NCI-H446 treated with DMSO at 0.1 percent for 48 hours (cell line): ENCODE measurements at regions not wholly inside any gene's neighbourhood (a gene's known extent, or its start where the extent isn't known, plus 50 kb on each side); places are given as distances from the start of the nearest gene placed in this dataset.
"Not testable (repeated sequence)": the region's sequence is repeated elsewhere in the genome, so short reads cannot be mapped to it uniquely, and the experiment has no call there.

Experiments used
- DNase-seq: peaks from one replicate; lab custom pipeline; 2025; lab: John Stamatoyannopoulos, UW

DNA sequence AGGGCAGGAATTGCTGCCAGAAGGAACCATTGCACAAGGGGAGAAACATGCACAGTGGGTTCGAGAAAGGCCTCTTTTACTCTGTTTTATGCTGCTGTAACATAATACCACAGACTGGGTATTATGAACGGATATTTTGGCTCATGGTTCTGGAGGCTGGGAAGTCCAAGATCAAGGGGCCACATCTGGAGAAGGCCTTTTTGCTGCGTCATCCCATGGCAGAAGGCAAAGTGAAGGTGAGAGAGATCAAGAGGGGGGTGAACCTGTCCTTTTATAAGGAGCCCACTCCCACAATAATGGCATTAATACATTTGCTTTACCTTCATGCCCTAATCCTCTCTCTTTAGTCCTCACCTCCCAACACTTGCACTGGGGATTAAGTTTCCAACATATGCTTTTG lies 136.9 kb upstream of the ALDH1B1 start:
- DNase-seq: no peak

DNA sequence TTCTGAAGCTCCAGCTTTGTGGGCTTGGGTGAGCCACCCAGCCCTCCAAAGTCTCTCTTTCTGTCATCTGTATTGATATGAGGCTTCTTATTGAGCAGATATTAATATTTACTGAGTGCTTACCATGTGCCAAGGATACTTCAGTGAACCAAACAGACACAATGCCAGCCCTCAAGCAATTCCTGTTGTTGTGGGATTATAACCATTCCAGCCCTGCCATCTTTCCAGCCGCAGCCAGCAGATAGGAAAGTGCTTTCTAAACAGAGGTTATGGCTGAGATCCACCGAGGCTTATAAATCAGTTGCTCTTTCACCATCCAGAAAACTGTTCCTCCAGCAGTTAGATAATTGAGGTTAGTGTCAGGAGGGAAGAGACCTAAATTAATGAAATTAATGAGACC lies 137.7 kb upstream of the ALDH1B1 start:
- DNase-seq: no peak

DNA sequence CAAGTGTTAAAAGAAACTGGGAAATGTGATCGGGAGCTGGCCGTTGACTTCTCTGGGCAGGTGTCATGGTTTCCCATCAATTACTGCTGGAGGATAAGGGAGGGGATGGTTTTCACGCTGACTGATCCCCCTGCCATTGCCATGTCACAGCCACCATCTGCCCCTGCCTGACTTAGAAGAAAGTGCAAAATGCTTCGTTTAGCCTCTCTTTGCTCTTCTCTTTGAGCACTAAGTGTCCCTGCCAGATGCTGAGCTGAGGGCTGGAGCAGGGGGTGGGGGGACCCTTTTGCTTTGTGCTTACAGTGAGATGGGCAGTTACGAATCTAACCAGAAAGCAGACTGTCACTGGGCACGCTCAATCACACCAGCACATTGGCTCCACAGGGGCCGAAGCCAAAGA lies 138.4 kb upstream of the ALDH1B1 start:
- DNase-seq: no peak

DNA sequence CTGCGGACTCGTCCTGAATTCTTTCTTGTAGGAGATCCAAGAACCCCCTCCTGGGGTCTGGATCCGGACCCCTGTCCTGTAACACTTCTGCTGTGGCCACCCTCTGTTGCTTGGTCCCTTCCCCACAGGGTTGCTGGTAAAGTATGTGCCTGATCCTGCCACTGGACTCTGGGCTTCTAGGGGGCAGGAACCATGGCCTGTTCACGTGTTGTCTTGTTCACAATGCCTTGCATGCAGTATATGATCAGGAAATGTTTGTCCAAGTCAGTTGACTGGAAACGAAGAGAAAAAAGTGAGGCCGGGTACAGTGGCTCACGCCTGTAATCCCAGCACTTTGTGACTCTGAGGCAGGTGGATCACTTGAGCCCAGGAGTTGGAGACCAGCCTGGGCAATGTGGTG lies 139.3 kb upstream of the ALDH1B1 start:
- DNase-seq: no peak

DNA sequence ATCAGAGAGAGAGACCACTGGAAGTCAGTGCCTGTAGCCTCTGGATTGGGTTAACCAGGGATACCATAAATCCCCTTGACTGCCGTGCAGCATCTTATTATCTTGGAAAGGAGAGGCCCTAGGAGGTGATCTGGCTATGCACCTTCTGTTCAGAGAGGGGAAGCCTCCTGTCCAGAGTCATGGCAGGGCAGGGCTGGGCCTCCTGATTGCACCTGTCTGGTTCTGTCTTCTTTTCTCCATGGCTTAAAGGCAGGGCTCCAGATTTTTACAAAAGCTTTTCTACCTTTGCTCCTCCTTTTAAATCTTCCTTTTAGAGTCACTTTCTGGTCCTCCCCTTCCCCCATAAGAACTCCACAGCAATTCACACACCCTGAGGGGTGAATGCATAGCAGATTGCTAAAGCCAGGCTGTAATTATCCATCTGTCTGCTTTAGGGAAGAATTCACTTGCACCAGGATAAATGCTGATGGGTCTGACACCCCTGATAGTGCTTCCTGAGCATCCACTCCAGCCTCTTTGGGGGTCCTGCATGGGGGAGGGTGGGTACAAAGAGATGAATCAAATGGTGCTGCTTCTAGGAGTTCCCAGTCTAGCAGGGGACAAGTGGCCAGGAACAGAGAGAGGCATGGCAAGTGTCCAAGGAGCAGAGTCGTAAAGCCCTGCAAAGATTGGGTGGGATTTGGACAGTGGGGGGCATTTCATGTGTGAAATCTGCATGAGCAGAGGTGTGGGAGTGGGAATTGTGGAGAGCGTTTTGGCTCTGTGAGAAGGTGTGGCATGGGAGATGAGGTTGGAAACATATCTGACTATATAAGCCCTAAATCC lies 141.3 kb upstream of the ALDH1B1 start:
- DNase-seq: no peak

DNA sequence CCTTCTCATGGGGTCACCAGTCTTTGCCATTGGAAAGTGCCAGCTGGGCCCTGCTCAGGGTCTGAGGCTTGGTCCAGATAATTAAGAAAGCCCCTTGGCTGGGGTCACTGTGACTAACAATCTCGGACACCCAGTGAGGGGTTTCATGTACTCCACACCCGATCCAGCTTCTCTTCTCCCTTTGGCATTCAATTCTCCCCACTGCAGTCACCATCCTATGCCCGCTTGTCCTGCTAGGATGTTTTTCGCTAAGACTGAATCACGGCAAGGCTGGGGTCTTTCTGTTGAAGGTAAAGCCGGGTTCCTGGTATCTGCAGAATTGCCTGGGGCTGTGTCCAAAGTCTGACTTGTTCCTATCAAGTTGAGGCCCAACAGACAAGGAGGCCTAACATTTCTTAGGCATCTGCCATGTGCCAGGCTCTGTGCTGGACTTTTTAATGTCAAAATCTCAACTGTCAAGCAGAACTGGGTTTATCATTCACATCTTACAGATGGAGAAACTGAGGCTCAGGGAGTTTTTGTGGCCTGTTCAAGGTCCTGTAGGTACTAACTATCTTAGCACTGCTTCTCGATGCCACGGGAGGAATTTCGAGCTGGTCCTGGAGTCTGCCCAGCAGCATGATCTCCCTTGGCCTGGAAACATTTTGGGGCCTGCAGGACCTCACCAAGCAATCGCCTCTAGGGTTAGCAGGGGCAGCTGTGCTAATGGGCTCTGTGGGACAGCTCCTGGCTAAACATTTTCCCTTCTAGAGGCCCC lies 142.0 kb upstream of the ALDH1B1 start:
- DNase-seq: no peak

DNA sequence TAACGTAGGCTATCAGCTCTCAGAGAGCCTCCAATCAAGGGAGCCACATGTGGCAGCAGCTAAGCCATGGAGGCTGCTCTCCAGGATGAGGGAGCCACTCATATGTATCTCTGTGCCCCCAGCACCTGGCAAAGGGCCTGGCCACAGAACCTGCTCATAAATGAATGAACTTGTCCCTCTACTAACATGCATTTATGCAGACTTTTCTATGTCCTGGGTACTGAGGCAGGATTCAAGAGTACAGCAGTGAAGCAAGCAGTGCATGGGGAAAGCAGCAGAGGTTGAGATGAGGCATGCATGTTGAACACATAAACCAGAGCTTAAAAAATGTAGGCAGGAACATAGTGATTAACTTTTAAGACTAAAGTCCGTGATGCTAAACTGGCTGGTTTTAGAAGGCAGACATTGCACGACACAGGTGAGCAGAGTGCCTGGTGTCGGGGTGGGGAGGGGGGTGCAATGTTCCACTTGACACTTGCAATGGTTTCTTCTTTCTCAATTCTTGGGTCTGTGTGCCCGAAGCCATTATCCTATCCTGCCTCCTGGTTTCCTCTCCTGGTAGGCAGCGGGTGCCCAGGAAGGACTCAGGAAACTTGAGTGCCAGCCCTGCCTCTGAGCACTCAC lies 142.8 kb upstream of the ALDH1B1 start:
- no peak for DNase-seq

DNA sequence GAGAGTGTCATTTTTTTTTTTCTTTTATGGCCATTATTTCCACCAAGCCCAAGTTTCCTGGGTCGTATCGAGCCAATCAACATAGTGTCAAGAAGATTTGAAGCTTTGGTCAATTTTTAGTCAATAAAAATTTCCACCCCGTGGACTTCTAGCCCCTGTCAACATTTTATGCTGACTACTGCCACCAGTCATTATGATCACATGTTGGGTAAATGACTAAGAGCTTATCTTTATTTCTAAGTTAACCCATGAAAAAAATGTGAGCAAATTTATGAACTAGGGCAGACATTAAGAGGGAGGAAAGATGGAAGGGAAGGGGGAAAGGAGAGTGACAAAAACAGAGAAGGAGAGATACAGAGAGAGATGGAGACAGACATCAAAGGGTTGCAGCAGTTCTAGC lies 143.5 kb upstream of the ALDH1B1 start:
- no peak for DNase-seq

DNA sequence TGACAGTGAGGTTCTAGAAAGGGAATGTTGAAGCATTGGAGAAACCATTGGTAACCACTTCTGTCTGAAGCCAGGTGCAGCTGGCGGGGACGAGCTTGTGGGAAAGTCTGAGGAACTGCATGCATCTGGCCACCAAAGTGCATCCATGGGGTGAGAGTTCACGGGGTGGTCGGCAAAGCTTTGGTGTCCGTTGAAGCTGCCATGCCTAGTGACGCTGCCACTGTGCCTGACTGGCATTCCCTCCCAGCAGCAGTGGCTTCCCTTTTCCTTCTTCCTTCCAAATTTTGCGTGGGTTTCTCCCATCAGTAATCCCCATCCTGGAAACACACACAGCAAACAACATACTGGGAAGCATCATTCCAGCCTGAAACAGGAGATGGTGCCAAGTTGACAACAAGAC lies 145.7 kb upstream of the ALDH1B1 start:
- DNase-seq: no peak

DNA sequence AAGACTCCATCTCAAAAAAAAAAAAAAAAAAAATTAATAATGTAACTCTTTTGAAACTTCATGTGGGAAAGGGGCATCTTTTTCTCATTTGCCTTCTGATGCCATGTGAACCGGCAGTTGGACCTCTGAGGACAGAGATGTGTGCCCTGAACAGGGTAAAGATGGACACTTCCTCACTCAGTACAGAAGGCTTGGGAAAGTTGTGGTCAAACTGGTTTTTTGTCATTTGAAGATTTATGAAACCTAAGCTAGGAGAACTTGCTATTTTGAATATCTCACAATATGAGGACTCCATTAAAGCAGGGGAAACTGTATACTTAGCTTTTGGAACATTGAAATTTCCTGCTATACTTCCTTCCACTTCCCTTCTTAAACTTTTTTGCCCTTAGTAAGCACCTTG lies 147.5 kb upstream of the ALDH1B1 start:
- no peak for DNase-seq

DNA sequence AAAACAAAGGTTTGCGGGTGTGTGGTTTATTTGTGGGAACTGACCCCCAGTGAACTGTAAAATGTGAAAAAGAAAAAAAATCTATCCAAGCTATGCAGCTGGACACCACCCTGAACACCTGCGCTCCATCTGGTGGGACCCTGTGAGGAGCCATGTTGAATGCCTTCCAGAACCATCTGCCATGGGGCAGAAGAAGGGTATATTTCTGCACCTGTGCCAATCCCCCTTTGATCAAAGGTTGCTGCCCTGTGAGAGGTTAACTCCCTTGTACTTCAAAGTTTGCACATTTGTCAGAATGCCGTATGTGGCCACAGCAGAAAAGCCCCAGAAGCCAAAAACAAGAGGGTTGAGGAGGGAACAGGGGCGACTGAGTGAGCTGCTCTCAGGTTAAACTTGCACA lies 148.5 kb upstream of the ALDH1B1 start:
- no peak for DNase-seq

DNA sequence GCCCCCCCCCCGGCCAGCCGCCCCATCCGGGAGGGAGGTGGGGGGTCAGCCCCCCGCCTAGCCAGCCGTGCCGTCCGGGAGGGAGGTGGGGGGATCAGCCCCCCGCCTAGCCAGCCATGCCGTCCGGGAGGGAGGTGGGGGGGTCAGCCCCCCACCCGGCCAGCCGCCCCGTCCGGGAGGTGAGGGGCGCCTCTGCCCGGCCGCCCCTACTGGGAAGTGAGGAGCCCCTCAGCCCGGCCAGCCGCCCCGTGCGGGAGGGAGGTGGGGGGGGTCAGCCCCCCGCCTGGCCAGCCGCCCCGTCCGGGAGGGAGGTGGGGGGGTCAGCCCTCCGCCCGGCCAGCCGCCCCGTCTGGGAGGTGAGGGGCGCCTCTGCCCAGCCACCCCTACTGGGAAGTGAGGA lies 150.4 kb upstream of the ALDH1B1 start:
- DNase-seq: not testable (repeated sequence)

DNA sequence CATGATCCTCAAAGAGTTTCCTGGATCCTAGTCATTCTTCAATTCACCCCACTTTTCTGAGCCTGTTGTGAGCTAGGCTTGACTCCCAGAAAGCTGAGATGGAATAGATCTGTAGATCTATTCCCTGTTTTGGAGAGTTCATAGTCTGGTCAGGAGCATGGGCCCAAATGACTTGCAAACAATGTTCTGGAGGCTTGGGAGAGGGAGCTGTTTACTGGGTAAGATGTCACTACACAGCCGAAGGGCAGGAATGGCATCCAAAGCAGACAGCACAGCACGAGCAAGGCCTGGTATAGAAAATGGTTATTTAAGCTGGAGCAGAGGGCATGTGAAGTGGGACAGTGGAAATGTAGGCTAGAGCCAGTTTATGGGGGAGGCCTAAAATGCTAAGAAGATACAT lies 152.5 kb upstream of the ALDH1B1 start:
- no peak for DNase-seq

DNA sequence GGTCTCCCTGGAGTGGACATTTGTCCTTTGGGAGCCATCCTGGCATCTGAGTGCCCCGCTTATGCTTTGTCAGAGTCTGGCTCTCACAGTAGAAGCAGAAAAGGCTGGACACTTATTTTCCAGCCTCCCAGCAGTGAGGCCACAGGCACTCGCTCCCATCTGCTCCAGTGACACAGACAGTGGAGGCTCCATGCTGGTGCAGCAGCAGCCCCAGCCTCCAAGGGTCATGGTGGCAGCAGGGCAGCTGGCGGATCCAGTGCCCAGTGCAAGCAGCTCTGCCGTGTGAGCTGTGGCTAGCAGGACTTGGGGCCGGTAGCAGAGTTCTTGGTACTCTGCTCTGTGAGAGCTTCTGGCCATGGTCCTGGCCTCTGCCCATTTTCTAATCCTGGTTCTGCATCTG lies 157.3 kb upstream of the ALDH1B1 start:
- DNase-seq: no peak

DNA sequence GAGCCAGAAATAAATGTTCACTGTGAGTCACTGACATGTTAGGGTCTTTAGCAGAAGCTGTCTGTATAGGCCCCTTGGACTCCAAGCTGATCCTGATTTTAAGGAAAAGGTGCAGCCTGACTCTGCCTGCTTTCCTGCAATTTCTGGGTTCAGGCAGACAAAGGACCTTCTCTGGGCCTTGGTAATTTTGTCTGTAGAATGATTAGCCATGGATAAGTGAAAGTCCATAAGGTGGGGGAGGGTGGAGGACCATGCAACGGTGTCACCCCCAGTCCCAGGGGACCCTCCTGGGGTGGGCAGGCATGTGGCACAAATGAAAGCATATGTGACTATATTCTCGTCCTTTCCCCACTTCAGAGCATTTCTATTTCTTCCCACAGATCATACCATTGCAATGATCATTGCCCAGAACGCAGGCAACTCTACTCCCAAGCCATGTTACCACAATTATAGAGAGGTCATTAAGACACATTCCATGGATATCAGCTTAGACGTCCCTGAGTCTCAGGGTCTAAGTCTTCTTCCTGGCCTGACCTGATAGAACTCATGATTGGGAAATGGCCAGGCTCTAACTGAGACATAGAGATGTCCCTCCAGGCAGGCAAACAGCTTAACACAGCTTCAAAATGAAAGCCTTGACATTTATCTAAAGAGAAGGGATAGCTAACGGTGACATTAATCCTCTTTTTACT lies 157.9 kb upstream of the ALDH1B1 start:
- no peak for DNase-seq

DNA sequence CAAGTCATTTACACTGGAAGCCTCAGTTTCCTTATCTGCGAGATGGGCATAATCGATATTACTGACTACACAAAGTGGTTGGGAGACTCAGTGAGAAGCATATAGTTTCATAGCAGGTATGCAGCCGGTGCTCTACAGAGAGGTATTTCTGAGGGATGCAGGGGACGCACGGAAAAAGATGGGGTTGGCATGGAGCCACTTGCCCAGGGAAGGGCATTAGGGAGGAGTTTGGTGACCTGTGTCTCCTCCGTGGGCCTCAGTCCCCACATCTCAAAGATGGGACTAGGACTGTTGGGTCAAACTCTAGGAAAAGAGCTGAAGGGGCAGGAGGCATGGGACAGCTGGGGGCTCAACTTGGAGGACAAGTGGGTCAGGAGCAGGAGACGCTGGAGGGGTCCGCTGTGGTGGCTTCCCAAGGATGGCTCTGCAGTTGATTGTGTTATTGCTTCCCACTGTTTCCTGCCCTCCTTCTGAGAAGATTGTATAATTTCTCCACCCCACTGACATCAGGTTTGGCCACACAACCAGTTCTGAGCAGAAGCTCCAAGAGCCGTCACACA lies 158.6 kb upstream of the ALDH1B1 start:
- DNase-seq: no peak

DNA sequence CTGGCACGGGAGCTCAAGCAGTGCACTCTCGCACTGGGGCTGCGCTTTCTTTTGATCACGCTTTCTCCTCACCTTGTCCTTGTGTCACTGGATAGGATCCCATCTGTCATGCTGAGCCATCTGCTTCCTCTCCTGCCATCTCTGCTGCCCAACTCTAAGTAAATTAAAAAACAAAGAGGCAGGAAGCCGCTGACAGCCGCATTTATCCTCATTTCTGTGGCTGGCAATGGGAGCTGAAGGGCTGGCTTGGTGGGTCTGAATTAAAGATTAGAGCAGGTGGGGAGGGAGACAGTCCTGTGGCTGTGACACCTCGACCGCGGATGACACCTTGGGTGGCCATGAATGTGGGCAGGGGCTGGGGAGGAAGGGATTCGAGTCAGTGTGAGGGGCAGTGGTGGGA lies 159.2 kb upstream of the ALDH1B1 start:
- DNase-seq: no peak

DNA sequence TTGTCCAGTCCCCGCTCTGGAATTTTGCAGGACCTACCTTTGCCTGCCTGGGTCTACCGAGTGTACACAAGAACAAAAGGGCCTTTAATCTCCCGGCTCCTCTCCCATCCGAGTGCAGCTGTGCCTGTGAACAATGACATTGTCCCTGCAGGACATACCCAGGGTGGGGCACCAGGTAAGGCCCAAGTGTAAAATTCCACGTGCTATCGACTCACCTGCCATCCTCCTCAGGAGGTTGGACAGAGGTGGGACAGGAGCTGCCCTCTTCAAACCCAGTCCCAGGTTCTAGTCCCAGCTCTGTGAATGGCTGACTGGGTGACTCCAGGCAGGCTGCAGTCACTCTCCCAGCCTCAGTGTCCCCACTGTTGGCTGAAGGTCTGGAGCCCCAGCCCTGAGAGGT lies 159.6 kb upstream of the ALDH1B1 start:
- no peak for DNase-seq

DNA sequence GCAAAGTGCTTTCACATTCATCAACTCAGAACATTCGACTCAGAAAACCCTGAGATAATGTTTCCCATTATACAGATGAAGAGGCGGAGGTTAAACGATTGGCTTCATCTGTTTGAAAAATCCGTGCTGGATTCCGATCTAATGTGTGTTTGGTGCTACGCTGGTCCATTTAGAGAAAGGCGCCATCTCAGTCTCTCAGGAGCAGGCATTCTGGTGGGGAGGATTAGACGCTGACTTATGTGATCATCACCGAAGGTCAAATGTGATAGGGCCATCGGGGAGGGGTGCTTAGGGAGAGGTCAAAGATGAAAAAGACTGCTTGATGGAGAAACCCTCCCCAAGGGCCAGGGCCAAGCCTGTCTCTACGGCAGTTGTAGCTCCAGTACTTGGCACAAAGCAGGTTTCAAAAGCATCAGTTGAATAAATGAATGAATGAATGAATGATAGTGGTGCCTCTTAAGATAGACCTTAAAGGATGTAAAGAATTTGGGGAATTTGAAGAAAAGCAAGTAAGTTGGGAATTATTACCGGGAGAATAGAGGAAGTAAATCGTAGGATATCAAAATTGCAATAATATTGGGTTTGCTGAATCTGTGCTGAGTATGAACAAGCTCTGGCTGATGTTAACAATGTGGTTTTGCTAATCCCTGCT lies 160.6 kb upstream of the SHB start:
- DNase-seq: no peak

DNA sequence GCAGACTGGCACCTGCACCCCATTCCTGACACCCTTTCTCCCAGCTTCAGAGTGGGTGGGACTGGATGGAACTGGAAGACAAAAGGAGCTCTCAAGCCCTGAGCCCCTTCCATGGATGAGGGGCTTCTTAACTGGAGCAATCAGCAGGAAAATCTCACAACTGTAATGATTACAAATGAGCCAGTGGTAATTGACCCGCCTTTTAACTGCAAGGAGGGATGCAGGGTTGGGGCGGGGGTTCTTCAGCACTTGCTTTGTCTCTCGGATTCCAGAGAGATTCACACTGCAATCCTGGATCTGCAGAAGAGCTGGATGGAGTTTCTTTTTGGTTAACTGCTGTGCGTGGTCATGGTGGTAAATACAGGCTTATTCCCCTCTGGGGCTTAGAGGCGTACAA lies 160.1 kb upstream of the SHB start:
- DNase-seq: no peak

DNA sequence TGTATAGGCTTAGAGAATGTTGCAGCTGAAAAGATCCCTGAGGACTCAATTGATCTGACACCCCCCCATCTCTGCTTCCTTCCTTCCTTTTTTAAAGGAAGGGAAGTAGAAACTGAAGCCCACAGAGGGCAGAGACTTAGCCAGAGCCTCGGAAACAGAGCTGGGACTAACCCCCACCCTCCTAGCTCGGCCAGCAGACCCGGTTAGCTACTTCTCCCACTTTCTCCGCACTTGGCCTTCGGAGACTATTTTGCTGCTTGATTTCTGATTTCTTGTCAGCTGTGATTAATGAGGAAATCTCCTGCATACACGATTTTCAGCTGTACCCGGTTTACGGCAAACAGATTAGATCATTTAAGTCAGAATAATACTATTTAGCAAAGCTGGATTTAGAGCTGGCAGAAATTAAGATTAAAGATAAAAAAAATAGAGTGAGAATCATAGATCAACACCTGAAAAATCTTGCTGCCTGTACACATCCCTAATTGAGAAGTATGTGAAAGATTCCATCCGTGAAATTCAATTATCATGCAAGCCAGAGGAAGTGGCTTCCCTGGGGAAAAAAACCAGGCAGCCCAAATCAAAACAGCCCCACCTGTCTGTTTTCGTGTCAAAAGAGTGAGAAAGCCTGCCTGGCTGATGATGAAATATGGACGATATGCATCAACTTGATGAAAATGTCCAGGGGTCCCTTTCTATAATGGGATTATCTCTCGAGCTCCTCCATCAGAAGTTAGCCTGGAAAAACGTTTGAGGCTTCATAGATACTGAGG lies 159.5 kb upstream of the SHB start:
- DNase-seq: no peak
